ENCODE measurements at regions not wholly inside any gene's neighbourhood (a gene's known extent, or its start where the extent isn't known, plus 50 kb on each side); places are given as distances from the start of the nearest gene placed in this dataset.

- no peak overlapping the region for H2AK9ac ChIP-seq (replicated peaks; ENCODE audit: low read depth, low read length, poor library complexity)
- H4K91ac ChIP-seq (ENCODE audit: insufficient read depth, low read depth, low read length): no peak overlapping the region
- H3K27me3 ChIP-seq (ENCODE audit: control insufficient read depth, insufficient read depth, low read length): no peaks in the 10 kb centered on the region
- BruUV-seq (replicated peaks): no TSS peak
- in situ Hi-C loops (cut with MboI; ENCODE audit: low sequenced_read_pairs): loop anchor here (25.0 kb wide), 1 partner anchor 109 kb away; no protein-coding TSS in a partner anchor
- no peak overlapping the region for H2BK120ac ChIP-seq (ENCODE audit: low read depth, low read length)
- H3K27ac ChIP-seq (ENCODE audit: insufficient read depth, low read length): no peak overlapping the region
- no peak overlapping the region for H4K8ac ChIP-seq (ENCODE audit: low read depth in 2 of 2, low read length in 2 of 2)
- intact Hi-C loops (cut with micrococcal nuclease): no loop called here
- H3K14ac ChIP-seq (replicated peaks; ENCODE audit: low read depth, low read length): no peak overlapping the region
- H3K9ac ChIP-seq (ENCODE audit: low read depth, low read length): no peak overlapping the region
- no peak overlapping the region for H2BK5ac ChIP-seq (ENCODE audit: low read depth, low read length, poor library complexity, severe bottlenecking)
- TF ChIP-seq CHD1 (IDR thresholded peaks at IDR 0.05; ENCODE audit: low read depth, low read length) (no peak), POLR2A (IDR thresholded peaks at IDR 0.05; ENCODE audit: low read depth, low read length) (no peak), RAD21 (IDR thresholded peaks at IDR 0.05; ENCODE audit: low read length) (no peak), RCOR1 (IDR thresholded peaks at IDR 0.05; ENCODE audit: insufficient replicate concordance, low read length) (no peak), CTCF (conservative IDR thresholded peaks at IDR 0.05; ENCODE audit: low read depth, low read length) (no peak), CEBPB (IDR thresholded peaks at IDR 0.05; ENCODE audit: low read depth, low read length) (no peak), ELK1 (IDR thresholded peaks at IDR 0.05; ENCODE audit: borderline replicate concordance, low read depth, low read length) (no peak), MAFK (IDR thresholded peaks at IDR 0.05; ENCODE audit: low read depth, low read length) (no peak), BHLHE40 (IDR thresholded peaks at IDR 0.05; ENCODE audit: low read depth, low read length) (no peak), SMC3 (IDR thresholded peaks at IDR 0.05; ENCODE audit: low read depth, low read length) (no peak), MXI1 (IDR thresholded peaks at IDR 0.05; ENCODE audit: borderline replicate concordance, low read depth, low read length) (no peak), MAZ (IDR thresholded peaks at IDR 0.05; ENCODE audit: borderline replicate concordance, low read depth, low read length) (no peak), RFX5 (IDR thresholded peaks at IDR 0.05; ENCODE audit: low read depth, low read length) (no peak), USF2 (IDR thresholded peaks at IDR 0.05; ENCODE audit: low read depth, low read length) (no peak)
- no peaks in the 10 kb centered on the region for H3K36me3 ChIP-seq (ENCODE audit: control insufficient read depth, insufficient read depth, low read length)
- ATAC-seq (ENCODE audit: low read depth): no peak
- 62% methylated on average over 3 of the region's 8 CpGs; no CpG with 5 or more reads in 1 of the 2 experiments for WGBS, 2 experiments (ENCODE audit: extremely low coverage in 2 of 2, insufficient read length in 1 of 2)
- H2BK20ac ChIP-seq (ENCODE audit: low read depth, low read length): no peak overlapping the region
- no peak overlapping the region for H3K18ac ChIP-seq (ENCODE audit: low read depth, low read length)
- no peaks in the 10 kb centered on the region for H3K79me1 ChIP-seq (ENCODE audit: low read depth in 1 of 2, low read length in 2 of 2)
- no peak overlapping the region for H3K23ac ChIP-seq (ENCODE audit: low read depth, low read length)
- no peak overlapping the region for H3K4me3 ChIP-seq (ENCODE audit: insufficient read depth, low read depth, low read length)
- H4K5ac ChIP-seq (ENCODE audit: low read depth, low read length): no peak overlapping the region
- H2AK5ac ChIP-seq (ENCODE audit: low read depth, low read length): no peak overlapping the region
- H3K9me1 ChIP-seq (ENCODE audit: insufficient read depth, low read length): no peaks in the 10 kb centered on the region
- H3K9me3 ChIP-seq (ENCODE audit: control insufficient read depth, insufficient read depth, low read length): no peaks in the 10 kb centered on the region
- no peak overlapping the region for H3K56ac ChIP-seq (ENCODE audit: extremely low read depth, insufficient read depth, low read length)
- H4K20me1 ChIP-seq (ENCODE audit: insufficient read depth, low read length): no peaks in the 10 kb centered on the region
- no peak for DNase-seq
- ChIA-PET POLR2A (ENCODE audit: unreplicated experiment) (no interaction called here), CTCF (no interaction called here)
- H3K4ac ChIP-seq (ENCODE audit: low read depth, low read length): no peak overlapping the region
- no peak overlapping the region for H2BK15ac ChIP-seq (ENCODE audit: low read depth, low read length)
- dilution Hi-C loops (cut with HindIII; ENCODE audit: low sequenced_read_pairs, unreplicated experiment): no loop called here
- H3K4me1 ChIP-seq (ENCODE audit: control insufficient read depth, insufficient read depth, low read length): no peaks in the 10 kb centered on the region
- no peak overlapping the region for H2AFZ ChIP-seq (replicated peaks; ENCODE audit: low read length, poor library complexity)
- no peak overlapping the region for H3K4me2 ChIP-seq (ENCODE audit: low read depth, low read length)
Observed at GRCh38 chr3:67228136-67228535, 230.0 kb downstream of the KBTBD8 start.
